Caco-2 (cell line): ENCODE measurements at regions not wholly inside any gene's neighbourhood (a gene's known extent, or its start where the extent isn't known, plus 50 kb on each side); places are given as distances from the start of the nearest gene placed in this dataset.

Source experiments
- BruUV-seq: library from RNA; stranded (reverse); fragments of 400-500 nt; replicated peaks from 2 replicates; lab custom pipeline; 2021; lab: Mats Ljungman, UMichigan
- CTCF ChIA-PET: fragments of 300-600 bp; sonication (Branson Sonifier 250); formaldehyde crosslinking; loops from one replicate; lab custom pipeline; 2022; ENCODE audit warnings: antibody characterized with exemption; lab: Charles Lee
- POLR2A ChIA-PET: fragments of 300-600 bp; sonication (Branson Sonifier 250); formaldehyde crosslinking; loops from one replicate; lab custom pipeline; 2022; ENCODE audit warnings: antibody characterized with exemption; lab: Charles Lee
- DNase-seq, 2 experiments: peaks; one replicate each; pipeline versions ENCODE4 v3.0.0 to v3.0.0-alpha.2; 2020 to 2022
- H3K27me3 ChIP-seq: replicated peaks from 2 replicates; pipeline ENCODE4 v1.6.0; 2011; ENCODE audit warnings: low read length; ENCODE audit not compliant: control insufficient read depth, insufficient read depth
- H3K36me3 ChIP-seq: 2 replicates; pipeline ENCODE4 v1.5.1; 2011; ENCODE audit warnings: low read length; ENCODE audit not compliant: control insufficient read depth, insufficient read depth
- H3K4me1 ChIP-seq: fragments of 250-450 bp; sonication (Bioruptor Pico); 2 replicates; pipeline ENCODE4 v1.5.1; 2020; ENCODE audit warnings: mild to moderate bottlenecking
- H3K4me3 ChIP-seq: 2 replicates; pipeline ENCODE4 v1.5.1; 2011; ENCODE audit warnings: low read depth, mild to moderate bottlenecking, control low read depth, low read length
- H3K9me3 ChIP-seq: fragments of 250-450 bp; sonication (Bioruptor Pico); 2 replicates; pipeline ENCODE4 v1.5.1; 2020; ENCODE audit warnings: mild to moderate bottlenecking, moderate library complexity
- H3K27ac Mint-ChIP-seq: one replicate; pipeline ENCODE4 v1.8.0; 2022; ENCODE audit warnings: mixed read lengths; ENCODE audit not compliant: unreplicated experiment
- H3K27me3 Mint-ChIP-seq: one replicate; pipeline ENCODE4 v1.8.0; 2022; ENCODE audit warnings: mixed read lengths; ENCODE audit not compliant: insufficient read depth, unreplicated experiment
- H3K36me3 Mint-ChIP-seq: one replicate; pipeline ENCODE4 v1.8.0; 2022; ENCODE audit warnings: mild to moderate bottlenecking, mixed read lengths; ENCODE audit not compliant: insufficient read depth, unreplicated experiment
- H3K4me1 Mint-ChIP-seq: one replicate; pipeline ENCODE4 v1.8.0; 2022; ENCODE audit warnings: low read depth, mixed read lengths; ENCODE audit not compliant: unreplicated experiment
- H3K4me3 Mint-ChIP-seq: one replicate; pipeline ENCODE4 v1.8.0; 2022; ENCODE audit warnings: mild to moderate bottlenecking, moderate library complexity, mixed read lengths; ENCODE audit not compliant: unreplicated experiment
- H3K9me3 Mint-ChIP-seq: one replicate; pipeline ENCODE4 v1.8.0; 2022; ENCODE audit warnings: mixed read lengths; ENCODE audit not compliant: unreplicated experiment
- CTCF ChIP-seq, 2 experiments: fragments of 200-600 bp in 1 of 2; IDR thresholded peaks; 1 replicate in 1 of 2; 2 replicates in 1 of 2; pipeline versions ENCODE4 v1.5.1 to v1.8.0; 2011 to 2022; ENCODE audit warnings: antibody characterized with exemption in 1 of 2, control low read depth in 1 of 2, inconsistent platforms in 1 of 2, low read depth in 1 of 2, low read length in 1 of 2, mild to moderate bottlenecking in 1 of 2, moderate library complexity in 1 of 2; ENCODE audit not compliant: insufficient read depth in 1 of 2, severe bottlenecking in 1 of 2, unreplicated experiment in 1 of 2
- intact Hi-C: fragments of 100-400 bp; cut with micrococcal nuclease; formaldehyde crosslinking; loops from one replicate; pipeline ENCODE4 v1.10.0; 2022; ENCODE audit not compliant: unreplicated experiment

- Mint-ChIP-seq H3K4me3 (no peak overlapping the region), H3K9me3 (peaks cover 9% of the 10 kb centered on the region), H3K27me3 (no peaks in the 10 kb centered on the region), H3K36me3 (no peaks in the 10 kb centered on the region), H3K4me1 (no peaks in the 10 kb centered on the region), H3K27ac (no peak overlapping the region)
- Histone ChIP-seq H3K9me3 (no peaks in the 10 kb centered on the region), H3K27me3 (no peaks in the 10 kb centered on the region), H3K4me1 (peaks cover 4% of the 10 kb centered on the region; the same call in 1 of the 2 replicates), H3K4me3 (no peak overlapping the region), H3K36me3 (no peaks in the 10 kb centered on the region)
- POLR2A ChIA-PET, result no interaction called here
- TF ChIP-seq CTCF (IDR thresholded peaks at IDR 0.05; ENCODE audit: insufficient read depth in 1 of 2, low read depth in 1 of 2, low read length in 1 of 2, severe bottlenecking in 1 of 2, unreplicated experiment in 1 of 2), result no peak
- DNase-seq, result no peak
- intact Hi-C loops, result no loop called here
- BruUV-seq, result no TSS peak
- CTCF ChIA-PET, result interaction anchor here (0.6 kb wide), 1 partner anchor 37 kb away, joined by 3 read pairs; no protein-coding TSS in a partner anchor
Measured at GRCh38 chr4:114249561-114249960, 270.1 kb upstream of the ARSJ start.

- no peak overlapping the region for H3K4me3 ChIP-seq
- CTCF ChIA-PET, result no interaction called here
- intact Hi-C loops, result no loop called here
- H3K36me3 ChIP-seq, result no peaks in the 10 kb centered on the region
- BruUV-seq, result no TSS peak
- no peaks in the 10 kb centered on the region for H3K9me3 ChIP-seq
- no peaks in the 10 kb centered on the region for H3K36me3 Mint-ChIP-seq
- POLR2A ChIA-PET, result no interaction called here
- DNase-seq, result no peak
- H3K4me1 Mint-ChIP-seq, result no peaks in the 10 kb centered on the region
- peaks cover 9% of the 10 kb centered on the region for H3K9me3 Mint-ChIP-seq
- H3K4me1 ChIP-seq, result peaks cover 4% of the 10 kb centered on the region; the same call in 1 of the 2 replicates
- no peak overlapping the region for H3K4me3 Mint-ChIP-seq
- H3K27ac Mint-ChIP-seq, result no peak overlapping the region
- TF ChIP-seq CTCF (IDR thresholded peaks at IDR 0.05; ENCODE audit: insufficient read depth in 1 of 2, low read depth in 1 of 2, low read length in 1 of 2, severe bottlenecking in 1 of 2, unreplicated experiment in 1 of 2), result no peak
- H3K27me3 ChIP-seq, result no peaks in the 10 kb centered on the region
- no peaks in the 10 kb centered on the region for H3K27me3 Mint-ChIP-seq
Measured at GRCh38 chr4:114249976-114250375, 270.5 kb upstream of the ARSJ start.

GRCh38 chr4:114250439-114250891 lies 271.0 kb upstream of the ARSJ start:
- peaks cover 4% of the 10 kb centered on the region; the same call in 1 of the 2 replicates for H3K4me1 ChIP-seq
- Mint-ChIP-seq H3K9me3 (peaks cover 9% of the 10 kb centered on the region), H3K4me1 (no peaks in the 10 kb centered on the region), H3K27ac (no peak overlapping the region), H3K27me3 (no peaks in the 10 kb centered on the region), H3K4me3 (no peak overlapping the region), H3K36me3 (no peaks in the 10 kb centered on the region)
- no peaks in the 10 kb centered on the region for H3K36me3 ChIP-seq
- no peak for TF ChIP-seq CTCF (IDR thresholded peaks at IDR 0.05; ENCODE audit: insufficient read depth in 1 of 2, low read depth in 1 of 2, low read length in 1 of 2, severe bottlenecking in 1 of 2, unreplicated experiment in 1 of 2)
- DNase-seq, result no peak
- BruUV-seq, result no TSS peak
- ChIA-PET POLR2A (no interaction called here), CTCF (no interaction called here)
- H3K9me3 ChIP-seq, result no peaks in the 10 kb centered on the region
- intact Hi-C loops, result no loop called here
- no peaks in the 10 kb centered on the region for H3K27me3 ChIP-seq
- H3K4me3 ChIP-seq, result no peak overlapping the region
